Activated CD8-positive, alpha-beta T cell treated with anti-CD3 and anti-CD28 coated beads for 36 hours (primary cell): ENCODE measurements at regions not wholly inside any gene's neighbourhood (a gene's known extent, or its start where the extent isn't known, plus 50 kb on each side); places are given as distances from the start of the nearest gene placed in this dataset.

ENCODE experiments used
- ATAC-seq: fragments of 200-7000 bp; cut with Tn5 transposase; one replicate; pipeline ENCODE4 v1.10.0; 2021; ENCODE audit warnings: mild to moderate bottlenecking, moderate library complexity
- CTCF ChIA-PET: fragments of 350-600 bp; sonication (Branson Sonifier 250); formaldehyde crosslinking; loops from one replicate; lab custom pipeline; 2021; ENCODE audit warnings: antibody characterized with exemption; lab: Charles Lee
- POLR2A ChIA-PET: fragments of 350-600 bp; sonication (Branson Sonifier 250); formaldehyde crosslinking; loops from one replicate; lab custom pipeline; 2021; ENCODE audit warnings: antibody characterized with exemption; lab: Charles Lee
- DNase-seq: peaks from one replicate; pipeline ENCODE4 v3.0.0-alpha.2; 2020
- H3K27ac Mint-ChIP-seq: one replicate; pipeline ENCODE4 v1.8.0; 2021; ENCODE audit warnings: mild to moderate bottlenecking, mixed read lengths
- H3K27me3 Mint-ChIP-seq: one replicate; pipeline ENCODE4 v1.8.0; 2021; ENCODE audit warnings: mixed read lengths
- H3K36me3 Mint-ChIP-seq: one replicate; pipeline ENCODE4 v1.8.0; 2021; ENCODE audit warnings: low read depth, mixed read lengths
- H3K4me1 Mint-ChIP-seq: one replicate; pipeline ENCODE4 v1.8.0; 2021; ENCODE audit warnings: low read depth, mixed read lengths
- H3K4me3 Mint-ChIP-seq: one replicate; pipeline ENCODE4 v1.8.0; 2021; ENCODE audit warnings: mild to moderate bottlenecking, moderate library complexity, mixed read lengths
- H3K9me3 Mint-ChIP-seq: one replicate; pipeline ENCODE4 v1.8.0; 2021; ENCODE audit warnings: mixed read lengths
- intact Hi-C: fragments of 100-400 bp; cut with micrococcal nuclease; formaldehyde crosslinking; loops from one replicate; pipeline ENCODE4 v1.10.0; 2022
- TF ChIP-seq, protein P1 (sequence below): fragments of 200-600 bp; IDR thresholded peaks from one replicate; pipeline ENCODE4 v1.8.0; 2022; ENCODE audit warnings: antibody characterized with exemption, mild to moderate bottlenecking

DNA sequence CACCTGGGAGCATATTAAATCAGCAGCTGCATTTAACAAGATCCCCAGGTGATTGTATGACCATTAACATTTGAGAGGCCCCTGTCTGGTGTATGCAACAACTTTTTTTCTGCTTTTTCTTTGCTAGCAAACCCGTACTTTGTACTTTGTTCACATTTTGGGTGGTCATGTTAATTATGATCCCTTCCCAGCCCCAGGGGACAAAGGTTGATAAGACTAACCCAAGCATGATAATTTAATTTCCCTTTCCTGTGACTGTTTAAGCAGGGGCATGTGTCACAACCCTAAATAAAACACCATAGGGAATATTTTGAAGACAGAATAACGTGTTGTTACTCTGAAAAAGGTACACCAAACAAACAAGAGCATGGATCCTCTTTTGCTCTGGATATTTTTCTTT is 332.0 kb downstream of the PCDH18 start:
- no peak overlapping the region for H3K27ac Mint-ChIP-seq
- DNase-seq (no peak), ATAC-seq (no peak)
- H3K4me1 Mint-ChIP-seq, result no peaks in the 10 kb centered on the region
- no peaks in the 10 kb centered on the region for H3K36me3 Mint-ChIP-seq
- no peak overlapping the region for H3K4me3 Mint-ChIP-seq
- intact Hi-C loops, result no loop called here
- ChIA-PET CTCF (no interaction called here), POLR2A (no interaction called here)
- H3K27me3 Mint-ChIP-seq, result no peaks in the 10 kb centered on the region
- TF ChIP-seq, protein P1, sequence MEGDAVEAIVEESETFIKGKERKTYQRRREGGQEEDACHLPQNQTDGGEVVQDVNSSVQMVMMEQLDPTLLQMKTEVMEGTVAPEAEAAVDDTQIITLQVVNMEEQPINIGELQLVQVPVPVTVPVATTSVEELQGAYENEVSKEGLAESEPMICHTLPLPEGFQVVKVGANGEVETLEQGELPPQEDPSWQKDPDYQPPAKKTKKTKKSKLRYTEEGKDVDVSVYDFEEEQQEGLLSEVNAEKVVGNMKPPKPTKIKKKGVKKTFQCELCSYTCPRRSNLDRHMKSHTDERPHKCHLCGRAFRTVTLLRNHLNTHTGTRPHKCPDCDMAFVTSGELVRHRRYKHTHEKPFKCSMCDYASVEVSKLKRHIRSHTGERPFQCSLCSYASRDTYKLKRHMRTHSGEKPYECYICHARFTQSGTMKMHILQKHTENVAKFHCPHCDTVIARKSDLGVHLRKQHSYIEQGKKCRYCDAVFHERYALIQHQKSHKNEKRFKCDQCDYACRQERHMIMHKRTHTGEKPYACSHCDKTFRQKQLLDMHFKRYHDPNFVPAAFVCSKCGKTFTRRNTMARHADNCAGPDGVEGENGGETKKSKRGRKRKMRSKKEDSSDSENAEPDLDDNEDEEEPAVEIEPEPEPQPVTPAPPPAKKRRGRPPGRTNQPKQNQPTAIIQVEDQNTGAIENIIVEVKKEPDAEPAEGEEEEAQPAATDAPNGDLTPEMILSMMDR, result no peak
- peaks cover 3% of the 10 kb centered on the region for H3K9me3 Mint-ChIP-seq

DNA sequence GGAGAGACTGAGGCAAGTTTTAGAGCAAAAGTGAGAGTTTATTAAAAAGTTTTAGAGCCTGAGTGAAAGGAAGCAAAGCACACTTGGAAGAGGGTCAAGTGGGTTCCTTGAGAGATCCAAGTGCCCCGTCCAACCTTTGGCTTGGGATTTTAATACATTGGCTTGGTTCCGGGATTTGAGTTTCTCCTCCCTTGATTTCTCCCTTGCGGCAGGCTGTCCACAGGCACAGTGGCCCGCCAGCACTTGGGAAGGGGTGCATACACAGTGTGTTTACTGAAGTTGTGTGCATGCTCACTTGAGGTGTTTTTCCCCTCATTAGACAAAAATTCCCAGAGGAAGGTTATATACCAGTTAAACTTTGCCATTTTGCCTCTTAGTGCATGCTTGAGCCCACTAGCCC is 333.5 kb downstream of the PCDH18 start:
- CTCF ChIA-PET, result no interaction called here
- no peak overlapping the region for H3K27ac Mint-ChIP-seq
- intact Hi-C loops, result no loop called here
- H3K4me1 Mint-ChIP-seq, result no peaks in the 10 kb centered on the region
- TF ChIP-seq, protein P1, result no peak
- H3K9me3 Mint-ChIP-seq, result peaks cover 3% of the 10 kb centered on the region
- H3K36me3 Mint-ChIP-seq, result no peaks in the 10 kb centered on the region
- H3K4me3 Mint-ChIP-seq, result no peak overlapping the region
- POLR2A ChIA-PET, result no interaction called here
- ATAC-seq, result no peak
- no peak for DNase-seq
- H3K27me3 Mint-ChIP-seq, result no peaks in the 10 kb centered on the region

DNA sequence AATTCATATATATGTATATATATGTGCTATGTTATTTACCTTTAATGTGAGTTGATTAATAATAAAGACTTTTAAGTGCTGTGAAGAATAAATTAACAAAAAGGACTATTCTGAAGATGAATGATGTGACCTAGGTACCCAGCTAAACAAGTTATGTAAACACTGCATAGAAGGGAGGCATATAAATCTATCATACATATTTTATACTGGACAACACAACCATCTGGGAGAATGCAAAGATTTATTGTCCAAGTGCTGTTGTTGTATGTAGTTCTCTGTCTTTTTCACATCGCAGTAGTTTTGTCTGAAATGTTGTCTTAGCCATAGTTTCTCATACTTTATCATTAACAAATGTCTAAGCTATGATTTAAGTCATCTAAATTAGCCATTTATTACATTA is 337.6 kb downstream of the PCDH18 start:
- Mint-ChIP-seq H3K9me3 (peaks cover 3% of the 10 kb centered on the region), H3K4me1 (no peaks in the 10 kb centered on the region), H3K27ac (no peak overlapping the region), H3K27me3 (no peaks in the 10 kb centered on the region), H3K36me3 (no peaks in the 10 kb centered on the region), H3K4me3 (no peak overlapping the region)
- intact Hi-C loops, result no loop called here
- TF ChIP-seq, protein P1, result no peak
- ChIA-PET POLR2A (no interaction called here), CTCF (no interaction called here)
- no peak for ATAC-seq
- DNase-seq, result no peak

DNA sequence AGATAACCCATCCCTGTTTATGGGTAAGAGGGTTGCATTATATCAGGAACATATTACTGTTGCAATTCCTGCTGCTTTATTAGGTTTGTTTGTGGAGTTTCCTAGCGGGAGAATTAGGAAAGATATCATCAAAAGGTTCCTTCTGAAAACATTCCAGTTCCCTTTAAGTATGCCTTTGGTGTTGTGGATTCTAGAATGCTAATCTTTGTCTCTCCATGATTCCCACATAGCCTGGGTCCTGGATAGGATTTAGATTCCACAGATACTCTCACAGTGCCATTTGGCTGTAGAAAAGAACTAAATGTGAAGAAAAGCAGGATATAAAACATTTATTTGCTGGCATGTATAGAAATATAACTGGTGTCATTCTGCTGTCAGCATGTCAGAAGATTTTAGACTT is 338.7 kb downstream of the PCDH18 start:
- Mint-ChIP-seq H3K36me3 (no peaks in the 10 kb centered on the region), H3K27ac (no peak overlapping the region), H3K4me3 (no peak overlapping the region), H3K9me3 (peaks cover 3% of the 10 kb centered on the region), H3K4me1 (no peaks in the 10 kb centered on the region), H3K27me3 (no peaks in the 10 kb centered on the region)
- DNase-seq (no peak), ATAC-seq (no peak)
- intact Hi-C loops, result no loop called here
- ChIA-PET POLR2A (no interaction called here), CTCF (no interaction called here)
- TF ChIP-seq, protein P1, result no peak

DNA sequence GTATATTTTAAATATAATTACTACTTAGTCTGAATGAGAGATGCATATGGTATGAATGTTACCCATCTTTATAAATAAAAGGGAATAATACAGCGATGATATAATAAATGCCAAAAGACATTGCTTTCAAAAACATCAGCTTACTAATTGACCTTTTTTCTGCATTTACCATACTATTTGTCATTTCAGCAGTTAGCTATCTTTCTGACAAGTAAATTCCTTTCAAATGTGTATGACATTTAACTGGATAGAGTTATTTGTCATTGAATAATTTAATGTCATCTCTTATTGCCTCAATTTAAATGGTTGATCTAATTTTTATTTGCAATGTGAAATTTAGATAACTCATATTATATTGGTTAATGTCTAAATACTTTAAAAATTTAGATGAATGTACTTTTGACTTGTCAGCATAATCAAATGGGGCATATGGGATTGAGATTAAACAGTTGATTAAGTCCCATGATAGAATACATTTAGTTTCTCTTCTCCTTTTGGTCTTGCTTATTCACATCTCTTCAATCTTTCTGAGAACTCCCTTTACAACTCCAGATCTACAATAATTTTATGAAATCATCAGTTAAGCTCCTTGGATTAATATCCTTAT is 350.9 kb downstream of the PCDH18 start:
- Mint-ChIP-seq H3K27me3 (no peaks in the 10 kb centered on the region), H3K4me3 (no peak overlapping the region), H3K27ac (no peak overlapping the region), H3K9me3 (no peaks in the 10 kb centered on the region), H3K36me3 (no peaks in the 10 kb centered on the region), H3K4me1 (no peaks in the 10 kb centered on the region)
- TF ChIP-seq, protein P1, result no peak
- no peak for ATAC-seq
- ChIA-PET CTCF (no interaction called here), POLR2A (no interaction called here)
- intact Hi-C loops, result no loop called here
- DNase-seq, result no peak
